ENCODE measurements at regions not wholly inside any gene's neighbourhood (a gene's known extent, or its start where the extent isn't known, plus 50 kb on each side); places are given as distances from the start of the nearest gene placed in this dataset.
A peak's percentile ranks its signal among the peaks of the same experiment; 100 is the strongest.
"Not testable (repeated sequence)": the region's sequence is repeated elsewhere in the genome, so short reads cannot be mapped to it uniquely, and the experiment has no call there.

DNA sequence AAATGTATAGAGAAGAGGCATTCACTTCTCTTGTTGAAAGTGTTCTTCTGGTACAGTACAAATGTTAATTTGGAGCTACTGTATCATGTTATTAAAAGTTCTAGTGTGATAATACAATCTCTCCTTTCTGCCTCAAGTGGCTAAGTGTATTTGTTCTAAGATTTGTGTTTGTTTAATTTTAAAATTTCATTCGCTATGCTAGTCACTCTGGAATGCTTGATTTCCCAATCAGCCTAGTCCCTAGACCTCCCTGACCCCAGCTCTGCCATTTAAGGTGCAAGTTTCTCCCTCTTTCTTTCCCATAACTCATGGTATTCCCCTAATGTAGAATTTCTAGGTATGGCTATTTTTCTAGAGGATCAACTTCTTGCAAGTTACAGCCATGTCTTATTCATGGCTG lies 817.4 kb downstream of the STIM2 start:
- DNase-seq: no peak

GRCh38 chr4:27684610-27685011 lies 824.0 kb downstream of the STIM2 start:
- peak in 1 of 2 donors; percentile 16 for DNase-seq

GRCh38 chr4:27685091-27685490 lies 824.5 kb downstream of the STIM2 start:
- no peak for DNase-seq

DNA sequence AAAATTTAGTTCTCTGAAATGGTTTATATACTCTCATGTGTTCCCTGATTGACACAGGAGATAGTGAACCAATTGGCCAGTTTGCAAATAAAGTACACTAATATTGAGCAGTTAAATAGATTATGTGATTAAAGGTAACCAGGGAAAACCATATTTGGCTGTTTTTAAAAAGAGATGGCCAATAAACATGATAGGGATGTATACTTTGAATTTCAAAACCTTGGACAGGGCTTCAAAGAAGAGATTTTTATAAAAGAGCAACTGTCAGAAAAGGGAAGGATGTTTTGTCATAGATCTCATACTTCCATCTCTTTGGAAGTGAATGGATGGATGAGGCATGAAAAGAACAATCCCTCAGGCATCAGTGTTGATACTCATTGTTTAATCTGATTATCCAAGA lies 825.3 kb downstream of the STIM2 start:
- DNase-seq: no peak

- DNase-seq: no peak
Observed at GRCh38 chr4:27692158-27692557, 831.5 kb downstream of the STIM2 start.

- no peak for DNase-seq
Observed at GRCh38 chr4:27692868-27693634, 832.4 kb downstream of the STIM2 start.

DNA sequence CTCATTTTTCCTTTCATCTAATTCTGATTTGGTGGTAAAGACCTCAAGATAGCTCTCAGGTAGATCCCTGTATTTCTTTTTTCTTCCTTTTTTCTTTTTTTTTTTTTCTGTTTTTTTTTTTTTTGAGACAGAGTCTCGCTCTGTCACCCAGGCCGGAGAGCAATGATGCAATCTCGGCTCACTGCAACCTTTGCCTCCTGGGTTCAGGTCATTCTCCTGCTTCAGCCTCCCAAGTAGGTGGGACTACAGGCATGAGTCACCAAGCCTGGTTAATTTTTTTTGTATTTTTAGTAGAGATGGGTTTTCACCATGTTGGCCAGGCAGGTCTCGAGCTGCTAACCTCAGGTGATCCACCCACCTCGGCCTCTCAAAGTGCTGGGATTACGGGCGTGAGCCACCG lies 835.6 kb downstream of the STIM2 start:
- not testable (repeated sequence) for DNase-seq

DNA sequence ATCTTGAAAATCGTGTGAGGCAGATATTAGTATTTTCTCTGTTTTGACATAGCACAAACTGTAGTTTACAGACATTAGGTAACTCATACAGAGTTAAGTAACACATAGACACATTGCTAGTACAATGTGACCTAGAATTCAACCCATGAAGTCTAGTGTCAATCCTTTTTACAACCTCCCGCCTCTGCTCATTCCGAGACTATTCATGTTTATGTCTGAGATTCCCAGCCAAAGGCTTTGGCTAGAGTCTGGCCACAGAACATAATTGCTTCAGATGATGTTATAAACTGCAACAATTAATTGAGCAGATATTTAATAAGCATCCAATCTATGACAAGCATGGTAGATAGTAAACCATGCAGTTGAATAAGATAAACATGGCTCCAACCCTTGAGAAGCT lies 841.0 kb downstream of the STIM2 start:
- no peak for DNase-seq

DNA sequence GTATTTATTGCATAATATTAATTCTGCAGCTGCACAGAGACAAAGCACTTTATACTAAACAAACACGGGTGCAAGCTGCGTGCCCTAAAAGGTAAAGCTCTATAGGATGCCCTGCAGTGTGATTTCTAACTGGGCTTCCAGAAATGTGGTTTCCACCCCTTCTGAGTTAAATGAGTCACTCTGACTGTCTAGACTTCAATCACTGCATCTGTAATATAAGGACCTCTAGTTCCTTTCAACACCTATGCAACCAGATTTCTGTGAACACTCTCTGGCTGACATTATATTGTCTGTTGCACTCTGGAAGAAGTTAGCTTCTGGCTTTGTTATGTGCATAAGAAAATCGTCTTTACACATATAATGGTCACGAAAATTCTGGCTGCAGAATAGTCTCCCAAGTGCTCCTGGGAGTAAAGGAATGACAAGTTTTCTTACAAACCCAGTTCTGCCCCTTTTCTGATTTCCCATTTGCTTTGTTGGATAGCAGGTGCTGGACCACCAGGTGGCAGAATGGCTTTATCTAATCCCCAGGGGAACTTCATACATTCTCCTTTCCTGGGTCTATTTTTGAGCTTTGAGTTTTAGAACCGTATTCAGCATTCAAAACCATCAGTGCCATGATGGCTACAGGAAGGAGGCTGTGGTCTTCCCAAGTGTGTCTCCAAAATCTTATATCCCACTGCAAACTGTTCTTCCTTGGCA lies 842.2 kb downstream of the STIM2 start:
- no peak for DNase-seq

DNA sequence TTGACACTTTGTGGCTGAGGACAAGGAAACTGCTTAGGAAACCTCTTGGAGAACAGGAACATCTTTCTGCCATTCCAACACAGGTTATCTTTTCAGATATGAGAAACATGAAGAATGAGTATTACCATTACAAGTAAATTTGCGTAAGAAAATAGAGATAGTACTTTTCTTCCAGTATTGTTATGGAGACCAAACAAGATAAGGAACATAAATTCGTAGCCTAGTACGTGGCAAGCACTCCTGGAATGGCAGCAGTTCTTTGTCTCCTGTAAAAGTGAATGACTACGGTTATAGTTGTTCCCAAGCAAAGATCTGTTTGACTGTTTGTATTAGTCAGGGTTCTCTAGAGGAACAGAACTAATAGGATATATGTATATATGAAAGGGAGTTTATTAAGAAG lies 843.1 kb downstream of the STIM2 start:
- no peak for DNase-seq

- DNase-seq: no peak
Observed at GRCh38 chr4:27711041-27711440, 850.4 kb downstream of the STIM2 start.

DNA sequence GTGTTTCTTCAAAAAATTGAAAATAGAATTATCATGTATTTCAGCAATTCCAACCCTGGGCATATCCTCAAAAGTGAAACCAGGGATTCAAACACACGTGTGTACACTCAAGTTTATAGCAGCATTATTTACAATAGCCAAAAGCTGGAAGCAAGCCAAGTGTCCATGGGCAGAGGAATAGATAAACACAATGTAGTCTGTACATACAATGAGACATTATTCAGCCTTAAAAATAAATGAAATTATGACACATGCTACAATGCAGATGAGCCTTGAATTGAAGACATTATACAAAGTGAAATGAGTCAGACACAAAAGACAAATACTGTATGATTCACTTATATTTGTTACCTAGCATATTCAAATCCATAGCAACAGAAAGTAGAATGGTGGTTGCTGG lies 853.4 kb downstream of the STIM2 start:
- DNase-seq: no peak

DNA sequence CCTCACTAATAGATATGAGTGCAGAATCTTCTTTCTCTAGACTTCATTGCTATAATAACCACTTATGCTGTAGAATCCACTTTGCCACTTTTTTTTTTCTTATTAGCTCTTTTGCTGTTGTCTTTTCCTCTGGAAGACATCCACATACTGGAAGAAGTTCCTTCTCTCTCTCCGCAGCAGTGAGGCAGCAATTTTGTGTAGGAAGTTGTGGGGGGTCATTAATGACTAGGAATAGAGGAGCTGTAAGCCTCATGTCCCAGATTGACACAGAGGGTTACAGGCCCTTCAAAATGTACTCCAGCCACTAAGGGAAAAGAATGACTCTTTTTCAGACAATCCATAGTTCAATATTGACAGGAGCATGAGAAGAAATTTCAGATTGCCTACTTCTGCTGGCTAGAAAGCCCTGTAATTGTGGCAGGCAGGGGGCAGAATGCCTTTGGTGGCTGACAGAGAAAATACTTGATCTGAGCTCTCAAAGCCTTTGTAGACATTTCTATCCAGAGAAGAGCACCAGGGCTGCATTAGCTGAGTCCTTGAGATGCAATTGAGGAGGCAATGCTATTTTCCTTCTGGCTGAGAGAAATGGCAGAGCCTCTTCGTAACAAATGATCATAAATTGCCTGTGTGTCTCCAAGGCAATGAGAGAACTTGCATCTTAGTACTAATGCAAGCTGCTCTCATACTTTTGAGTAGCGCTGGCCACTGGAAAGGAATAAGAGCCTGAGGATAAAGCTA lies 856.2 kb downstream of the STIM2 start:
- no peak for DNase-seq

GRCh38 chr4:27717431-27717755 lies 856.8 kb downstream of the STIM2 start:
- DNase-seq: no peak

- DNase-seq: no peak
Observed at GRCh38 chr4:27720010-27720766, 859.5 kb downstream of the STIM2 start.

- DNase-seq: no peak
Observed at GRCh38 chr4:27721193-27721592, 860.6 kb downstream of the STIM2 start.

GRCh38 chr4:27728892-27729291 lies 868.3 kb downstream of the STIM2 start:
- DNase-seq: no peak

DNA sequence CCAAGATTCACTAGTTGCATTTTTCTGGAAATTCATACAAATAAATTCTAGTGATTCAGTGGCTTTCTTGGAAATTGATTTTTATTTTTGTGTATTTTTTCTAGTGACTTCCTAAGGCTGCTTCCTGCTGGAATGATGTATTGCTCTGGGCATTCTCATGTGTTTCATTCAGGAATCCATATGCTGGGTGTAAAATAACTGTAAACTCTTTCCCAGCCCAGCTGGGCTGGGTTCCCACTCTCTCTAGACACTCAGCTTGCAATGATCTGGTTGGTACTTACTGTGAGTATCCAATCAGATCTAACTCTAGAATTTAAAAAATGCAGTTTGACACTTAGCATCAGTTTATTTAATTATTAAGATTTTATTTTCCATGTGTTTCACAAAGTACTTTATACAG lies 882.2 kb downstream of the STIM2 start:
- DNase-seq: no peak

- DNase-seq: no peak
Observed at GRCh38 chr4:27759611-27760575, 899.3 kb downstream of the STIM2 start.

GRCh38 chr4:27763830-27764525 lies 903.3 kb downstream of the STIM2 start:
- no peak for DNase-seq

GRCh38 chr4:27764526-27764837 lies 903.8 kb downstream of the STIM2 start:
- no peak for DNase-seq

- DNase-seq: no peak
Observed at GRCh38 chr4:27770895-27771294, 910.3 kb downstream of the STIM2 start.

Measured in stimulated activated CD4-positive, alpha-beta T cell treated with anti-CD3 and anti-CD28 coated beads, Interleukin-2, amount 100 ng/mL, for 24 hours (primary cell).